ENCODE measurements at regions not wholly inside any gene's neighbourhood (a gene's known extent, or its start where the extent isn't known, plus 50 kb on each side); places are given as distances from the start of the nearest gene placed in this dataset.

DNA sequence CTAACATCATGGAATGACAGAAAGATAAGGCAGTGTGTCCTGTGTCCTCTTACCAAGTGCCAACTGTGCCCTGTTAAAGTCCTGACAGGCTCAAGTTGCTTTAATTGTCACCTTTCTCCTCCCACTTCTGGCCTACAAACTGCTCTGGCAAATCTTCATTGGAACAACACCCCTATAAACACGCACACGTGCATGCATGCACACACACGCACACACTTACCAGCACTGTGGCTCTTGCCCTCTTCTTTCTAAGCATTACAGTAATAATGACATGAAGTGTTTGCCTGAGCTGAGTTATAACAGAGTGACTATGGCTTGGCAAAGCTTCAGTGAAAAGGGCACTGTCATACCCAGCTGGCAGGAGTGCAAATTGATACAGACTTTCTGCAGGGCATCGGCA is 82.3 kb upstream of the SYT6 start:
- peaks cover 0 to 3% (median 2%) of the 10 kb centered on the region in 7 donors for H3K9me3 Mint-ChIP-seq
- no peaks in the 10 kb centered on the region for H3K36me3 Mint-ChIP-seq
- H3K4me1 ChIP-seq (ENCODE audit: control insufficient read depth, insufficient read depth, low read length, poor library complexity, severe bottlenecking): no peaks in the 10 kb centered on the region
- no peak for DNase-seq
- H3K4me1 Mint-ChIP-seq: peaks cover 0 to 9% (median 0%) of the 10 kb centered on the region in 4 donors
- peaks cover 22% of the 10 kb centered on the region for H3K27me3 Mint-ChIP-seq
- H3K36me3 ChIP-seq (ENCODE audit: control insufficient read depth, insufficient read depth, low read length): no peaks in the 10 kb centered on the region
- H3K4me3 Mint-ChIP-seq: no peak overlapping the region
- H3K27me3 ChIP-seq (ENCODE audit: control insufficient read depth, insufficient read depth, low read length): no peaks in the 10 kb centered on the region
- no peak overlapping the region for H3K27ac Mint-ChIP-seq
- H3K9me3 ChIP-seq (ENCODE audit: control insufficient read depth in 2 of 2, low read length in 2 of 2): no peaks in the 10 kb centered on the region
- no peak overlapping the region for H3K4me3 ChIP-seq (ENCODE audit: low read depth, low read length)
- no peak overlapping the region for H3K27ac ChIP-seq (ENCODE audit: insufficient read depth, low read length, poor library complexity, severe bottlenecking)
- ATAC-seq (ENCODE audit: low read depth in 2 of 2): no peak

- H3K4me3 Mint-ChIP-seq: no peak overlapping the region
- ATAC-seq (ENCODE audit: low read depth in 2 of 2): no peak
- Histone ChIP-seq H3K4me3 (ENCODE audit: low read depth, low read length) (no peak overlapping the region), H3K9me3 (ENCODE audit: control insufficient read depth in 2 of 2, low read length in 2 of 2) (no peaks in the 10 kb centered on the region), H3K27me3 (ENCODE audit: control insufficient read depth, insufficient read depth, low read length) (no peaks in the 10 kb centered on the region), H3K4me1 (ENCODE audit: control insufficient read depth, insufficient read depth, low read length, poor library complexity, severe bottlenecking) (no peaks in the 10 kb centered on the region), H3K27ac (ENCODE audit: insufficient read depth, low read length, poor library complexity, severe bottlenecking) (no peak overlapping the region), H3K36me3 (ENCODE audit: control insufficient read depth, insufficient read depth, low read length) (no peaks in the 10 kb centered on the region)
- H3K4me1 Mint-ChIP-seq: peaks cover 0 to 9% (median 0%) of the 10 kb centered on the region in 4 donors
- DNase-seq: no peak
- no peaks in the 10 kb centered on the region for H3K36me3 Mint-ChIP-seq
- H3K9me3 Mint-ChIP-seq: no peaks in the 10 kb centered on the region
- H3K27me3 Mint-ChIP-seq: peaks cover 18% of the 10 kb centered on the region
- no peak overlapping the region for H3K27ac Mint-ChIP-seq
Observed at GRCh38 chr1:114235281-114235680, 81.6 kb upstream of the SYT6 start.

- no peak overlapping the region for H3K4me3 Mint-ChIP-seq
- peaks cover 0 to 9% (median 0%) of the 10 kb centered on the region in 4 donors for H3K4me1 Mint-ChIP-seq
- Histone ChIP-seq H3K4me1 (ENCODE audit: control insufficient read depth, insufficient read depth, low read length, poor library complexity, severe bottlenecking) (no peaks in the 10 kb centered on the region), H3K9me3 (ENCODE audit: control insufficient read depth in 2 of 2, low read length in 2 of 2) (no peaks in the 10 kb centered on the region), H3K36me3 (ENCODE audit: control insufficient read depth, insufficient read depth, low read length) (no peaks in the 10 kb centered on the region), H3K27me3 (ENCODE audit: control insufficient read depth, insufficient read depth, low read length) (no peaks in the 10 kb centered on the region), H3K4me3 (ENCODE audit: low read depth, low read length) (no peak overlapping the region), H3K27ac (ENCODE audit: insufficient read depth, low read length, poor library complexity, severe bottlenecking) (no peak overlapping the region)
- ATAC-seq (ENCODE audit: low read depth in 2 of 2): no peak
- no peaks in the 10 kb centered on the region for H3K9me3 Mint-ChIP-seq
- no peaks in the 10 kb centered on the region for H3K36me3 Mint-ChIP-seq
- H3K27ac Mint-ChIP-seq: peak overlapping the region in 1 of 3 donors; percentile 61
- no peak for DNase-seq
- H3K27me3 Mint-ChIP-seq: peaks cover 18% of the 10 kb centered on the region
Observed at GRCh38 chr1:114234408-114235124, 80.9 kb upstream of the SYT6 start.

GRCh38 chr1:114232691-114233090 is 79.0 kb upstream of the SYT6 start:
- peaks cover 12% of the 10 kb centered on the region for H3K27me3 Mint-ChIP-seq
- Histone ChIP-seq H3K4me3 (ENCODE audit: low read depth, low read length) (no peak overlapping the region), H3K36me3 (ENCODE audit: control insufficient read depth, insufficient read depth, low read length) (no peaks in the 10 kb centered on the region), H3K9me3 (ENCODE audit: control insufficient read depth in 2 of 2, low read length in 2 of 2) (no peaks in the 10 kb centered on the region), H3K27me3 (ENCODE audit: control insufficient read depth, insufficient read depth, low read length) (no peaks in the 10 kb centered on the region), H3K4me1 (ENCODE audit: control insufficient read depth, insufficient read depth, low read length, poor library complexity, severe bottlenecking) (no peaks in the 10 kb centered on the region), H3K27ac (ENCODE audit: insufficient read depth, low read length, poor library complexity, severe bottlenecking) (no peak overlapping the region)
- no peaks in the 10 kb centered on the region for H3K36me3 Mint-ChIP-seq
- peaks cover 0 to 9% (median 0%) of the 10 kb centered on the region in 4 donors for H3K4me1 Mint-ChIP-seq
- no peak overlapping the region for H3K4me3 Mint-ChIP-seq
- H3K9me3 Mint-ChIP-seq: no peaks in the 10 kb centered on the region
- DNase-seq (no peak), ATAC-seq (ENCODE audit: low read depth in 2 of 2) (no peak)
- H3K27ac Mint-ChIP-seq: no peak overlapping the region

GRCh38 chr1:114231301-114231700 is 77.6 kb upstream of the SYT6 start:
- Mint-ChIP-seq H3K9me3 (no peaks in the 10 kb centered on the region), H3K4me3 (no peak overlapping the region), H3K27me3 (peaks cover 12% of the 10 kb centered on the region), H3K36me3 (no peaks in the 10 kb centered on the region), H3K4me1 (peaks cover 0 to 9% (median 0%) of the 10 kb centered on the region in 4 donors), H3K27ac (no peak overlapping the region)
- Histone ChIP-seq H3K36me3 (ENCODE audit: control insufficient read depth, insufficient read depth, low read length) (no peaks in the 10 kb centered on the region), H3K4me3 (ENCODE audit: low read depth, low read length) (no peak overlapping the region), H3K27me3 (ENCODE audit: control insufficient read depth, insufficient read depth, low read length) (peaks cover 2% of the 10 kb centered on the region), H3K4me1 (ENCODE audit: control insufficient read depth, insufficient read depth, low read length, poor library complexity, severe bottlenecking) (no peaks in the 10 kb centered on the region), H3K9me3 (ENCODE audit: control insufficient read depth in 2 of 2, low read length in 2 of 2) (no peaks in the 10 kb centered on the region), H3K27ac (ENCODE audit: insufficient read depth, low read length, poor library complexity, severe bottlenecking) (no peak overlapping the region)
- ATAC-seq (ENCODE audit: low read depth in 2 of 2) (no peak), DNase-seq (no peak)

DNA sequence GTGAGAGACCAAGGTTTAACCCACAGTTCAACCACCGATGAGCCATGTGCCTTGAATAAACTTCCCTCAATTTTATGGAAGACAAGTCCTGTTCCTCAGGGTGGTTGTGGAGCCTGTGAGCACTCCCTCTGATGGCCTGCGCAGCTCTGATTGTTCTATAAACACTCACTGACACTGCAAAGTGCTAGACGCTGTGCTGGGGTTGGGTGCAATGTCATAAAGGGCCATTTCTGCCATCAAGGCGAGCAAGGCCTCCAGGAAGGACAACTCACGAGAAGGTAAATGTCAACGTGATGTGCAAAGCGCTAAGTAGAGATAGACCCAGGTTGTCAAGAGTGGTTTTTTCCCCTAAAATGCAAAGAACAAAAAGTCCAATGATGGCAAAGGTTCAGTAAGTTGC is 75.7 kb upstream of the SYT6 start:
- Mint-ChIP-seq H3K36me3 (no peaks in the 10 kb centered on the region), H3K27ac (no peak overlapping the region), H3K4me3 (no peak overlapping the region), H3K9me3 (no peaks in the 10 kb centered on the region), H3K4me1 (peaks cover 0 to 3% (median 0%) of the 10 kb centered on the region in 4 donors), H3K27me3 (no peaks in the 10 kb centered on the region)
- no peaks in the 10 kb centered on the region for H3K4me1 ChIP-seq (ENCODE audit: control insufficient read depth, insufficient read depth, low read length, poor library complexity, severe bottlenecking)
- H3K9me3 ChIP-seq (ENCODE audit: control insufficient read depth in 2 of 2, low read length in 2 of 2): no peaks in the 10 kb centered on the region
- no peak overlapping the region for H3K27ac ChIP-seq (ENCODE audit: insufficient read depth, low read length, poor library complexity, severe bottlenecking)
- H3K36me3 ChIP-seq (ENCODE audit: control insufficient read depth, insufficient read depth, low read length): no peaks in the 10 kb centered on the region
- ATAC-seq (ENCODE audit: low read depth in 2 of 2) (no peak), DNase-seq (no peak)
- peaks cover 2% of the 10 kb centered on the region for H3K27me3 ChIP-seq (ENCODE audit: control insufficient read depth, insufficient read depth, low read length)
- H3K4me3 ChIP-seq (ENCODE audit: low read depth, low read length): no peak overlapping the region

DNA sequence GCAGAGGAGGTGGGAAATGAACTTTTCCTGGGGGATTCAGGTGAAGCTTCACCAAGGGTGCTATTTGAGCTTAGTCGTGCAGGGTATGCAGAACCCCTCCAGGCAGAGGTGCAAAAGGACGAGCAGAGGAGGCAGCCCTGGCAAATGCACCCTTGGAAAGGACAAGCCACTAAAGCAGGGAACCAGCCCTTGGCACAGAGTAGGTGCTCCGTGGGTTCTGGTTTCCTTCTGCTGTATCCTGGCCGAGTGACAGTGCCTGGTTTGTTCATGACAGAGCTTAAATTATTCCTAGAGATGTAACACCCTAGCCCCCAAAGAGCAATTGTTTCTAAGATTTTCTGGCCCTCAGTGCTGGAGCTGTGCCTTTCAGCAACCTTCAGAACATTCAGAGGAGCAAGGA is 73.4 kb upstream of the SYT6 start:
- Histone ChIP-seq H3K9me3 (ENCODE audit: control insufficient read depth in 2 of 2, low read length in 2 of 2) (no peaks in the 10 kb centered on the region), H3K4me1 (ENCODE audit: control insufficient read depth, insufficient read depth, low read length, poor library complexity, severe bottlenecking) (no peaks in the 10 kb centered on the region), H3K27me3 (ENCODE audit: control insufficient read depth, insufficient read depth, low read length) (peaks cover 2% of the 10 kb centered on the region), H3K27ac (ENCODE audit: insufficient read depth, low read length, poor library complexity, severe bottlenecking) (no peak overlapping the region), H3K36me3 (ENCODE audit: control insufficient read depth, insufficient read depth, low read length) (no peaks in the 10 kb centered on the region), H3K4me3 (ENCODE audit: low read depth, low read length) (no peak overlapping the region)
- Mint-ChIP-seq H3K9me3 (no peaks in the 10 kb centered on the region), H3K27me3 (no peaks in the 10 kb centered on the region), H3K4me1 (no peaks in the 10 kb centered on the region), H3K4me3 (no peak overlapping the region), H3K36me3 (no peaks in the 10 kb centered on the region), H3K27ac (no peak overlapping the region)
- DNase-seq (no peak), ATAC-seq (ENCODE audit: low read depth in 2 of 2) (no peak)

DNA sequence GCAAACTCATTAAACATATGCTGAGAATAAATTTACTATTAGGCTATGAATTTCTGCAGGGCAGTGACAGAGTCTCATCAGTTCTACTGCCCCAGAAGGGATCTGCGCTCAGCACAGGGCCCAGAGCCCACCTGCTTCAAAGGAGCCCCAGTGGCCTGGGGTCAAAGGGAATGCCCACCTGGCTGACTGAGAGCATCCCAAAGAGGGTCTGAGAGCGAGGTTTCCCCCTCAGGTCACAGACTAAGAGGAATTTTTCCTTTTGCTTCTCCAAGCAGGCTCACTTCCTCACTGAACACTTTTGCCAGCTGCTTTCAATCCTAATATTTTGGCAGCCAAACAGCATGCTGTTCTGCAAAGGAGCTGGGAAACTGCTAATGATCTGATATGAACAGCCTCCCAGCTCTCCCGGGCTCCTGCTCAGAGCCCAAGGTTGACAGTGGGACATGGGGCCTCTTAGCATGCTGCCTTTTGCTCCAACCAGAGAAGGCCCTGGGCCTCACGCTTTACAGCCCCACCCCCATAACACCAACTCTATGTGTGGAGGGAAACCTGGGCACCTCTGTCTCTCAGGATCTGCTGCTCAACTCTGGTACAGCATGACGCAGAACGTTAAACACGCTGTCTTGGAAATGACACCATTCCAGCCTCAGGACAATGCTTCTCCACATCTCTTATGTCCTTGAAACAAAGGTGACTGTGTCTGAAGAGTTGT is 70.7 kb upstream of the SYT6 start:
- Mint-ChIP-seq H3K4me3 (no peak overlapping the region), H3K36me3 (no peaks in the 10 kb centered on the region), H3K4me1 (no peaks in the 10 kb centered on the region), H3K27me3 (no peaks in the 10 kb centered on the region), H3K27ac (no peak overlapping the region), H3K9me3 (no peaks in the 10 kb centered on the region)
- no peak overlapping the region for H3K4me3 ChIP-seq (ENCODE audit: low read depth, low read length)
- peaks cover 2% of the 10 kb centered on the region for H3K27me3 ChIP-seq (ENCODE audit: control insufficient read depth, insufficient read depth, low read length)
- H3K4me1 ChIP-seq (ENCODE audit: control insufficient read depth, insufficient read depth, low read length, poor library complexity, severe bottlenecking): no peaks in the 10 kb centered on the region
- DNase-seq (no peak), ATAC-seq (ENCODE audit: low read depth in 2 of 2) (no peak)
- H3K36me3 ChIP-seq (ENCODE audit: control insufficient read depth, insufficient read depth, low read length): no peaks in the 10 kb centered on the region
- no peaks in the 10 kb centered on the region for H3K9me3 ChIP-seq (ENCODE audit: control insufficient read depth in 2 of 2, low read length in 2 of 2)
- H3K27ac ChIP-seq (ENCODE audit: insufficient read depth, low read length, poor library complexity, severe bottlenecking): no peak overlapping the region

Data from CD4-positive, CD25-positive, alpha-beta regulatory T cell (primary cell).